NCI-H1105 (cell line): ENCODE measurements at regions not wholly inside any gene's neighbourhood (a gene's known extent, or its start where the extent isn't known, plus 50 kb on each side); places are given as distances from the start of the nearest gene placed in this dataset.
"Not testable (repeated sequence)": the region's sequence is repeated elsewhere in the genome, so short reads cannot be mapped to it uniquely, and the experiment has no call there.

ENCODE experiments used
- DNase-seq: peaks from one replicate; lab custom pipeline; 2025; lab: John Stamatoyannopoulos, UW

DNA sequence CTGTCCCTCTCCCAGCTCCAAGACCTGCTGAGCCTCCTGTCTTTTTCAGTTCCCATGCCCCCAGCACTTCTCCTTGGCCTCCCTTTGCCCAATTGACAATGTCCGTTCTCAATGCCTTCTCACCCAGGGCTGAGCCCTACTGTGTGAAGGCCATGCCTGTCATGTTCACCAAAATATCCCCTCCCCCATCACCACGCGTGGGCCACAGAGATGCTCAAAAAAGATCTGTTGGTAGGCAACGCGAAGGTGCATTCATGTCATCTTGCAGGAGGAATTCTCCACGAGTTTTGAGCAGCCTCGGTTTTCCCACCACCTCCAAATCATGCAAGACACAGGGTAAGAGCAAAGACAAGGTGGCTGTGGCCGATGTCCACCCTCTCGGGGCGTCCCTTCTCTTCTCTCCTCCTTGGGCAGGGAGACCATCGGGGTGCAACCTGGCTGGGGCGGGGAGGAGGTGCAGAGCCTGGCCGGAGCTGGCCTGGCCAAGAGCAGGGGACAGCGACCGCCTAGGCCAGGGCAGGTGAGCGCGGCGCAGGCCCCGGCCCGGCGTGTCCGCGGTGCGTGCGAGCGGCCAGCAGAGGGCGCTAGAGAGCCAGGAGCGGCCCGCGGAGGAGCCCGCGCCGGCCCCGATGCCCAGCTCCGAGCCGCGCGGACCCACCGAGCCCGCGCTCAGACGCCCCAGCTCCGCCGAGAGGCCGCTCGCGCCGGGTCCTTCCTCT is 56.3 kb upstream of the KRTAP5-11 start:
- DNase-seq = peak; percentile 43

DNA sequence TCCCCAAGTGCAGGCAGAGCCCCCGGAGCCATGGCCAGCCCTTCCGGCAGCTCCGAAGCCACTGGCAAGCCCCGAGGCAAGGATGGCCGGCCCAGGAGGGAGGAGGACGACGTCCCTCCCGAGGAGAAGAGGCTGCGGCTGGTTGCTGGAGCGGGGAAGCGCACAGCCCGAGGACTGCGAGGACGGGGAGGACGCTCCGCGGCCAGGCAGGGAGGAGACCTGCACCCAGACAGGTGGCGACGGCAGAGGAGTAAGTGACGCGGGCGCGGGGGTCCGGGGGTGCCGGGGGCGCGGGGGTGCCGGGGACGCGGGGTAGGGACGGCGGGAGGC is 56.8 kb upstream of the KRTAP5-11 start:
- not testable (repeated sequence) for DNase-seq

DNA sequence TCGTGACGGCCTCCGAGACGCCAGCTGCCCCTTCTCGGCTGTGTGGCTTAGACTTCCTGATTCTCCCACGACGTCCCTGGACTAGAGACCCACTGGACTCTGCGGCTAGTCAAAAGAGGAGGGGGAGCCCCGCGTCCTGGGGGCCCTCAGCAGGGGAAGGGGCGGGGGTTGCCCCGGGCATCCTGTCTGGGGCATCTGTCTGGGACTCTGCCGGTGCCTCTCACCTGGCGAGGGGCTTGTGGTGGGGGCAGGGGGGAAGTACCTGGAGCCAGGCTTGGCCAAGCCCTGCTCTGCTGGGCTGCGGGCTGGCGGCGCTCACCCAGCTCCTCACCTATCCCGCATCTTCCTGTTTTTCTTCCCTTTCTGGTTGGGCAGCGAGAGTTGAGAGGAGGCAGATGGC is 57.2 kb upstream of the KRTAP5-11 start:
- DNase-seq = not testable (repeated sequence)

DNA sequence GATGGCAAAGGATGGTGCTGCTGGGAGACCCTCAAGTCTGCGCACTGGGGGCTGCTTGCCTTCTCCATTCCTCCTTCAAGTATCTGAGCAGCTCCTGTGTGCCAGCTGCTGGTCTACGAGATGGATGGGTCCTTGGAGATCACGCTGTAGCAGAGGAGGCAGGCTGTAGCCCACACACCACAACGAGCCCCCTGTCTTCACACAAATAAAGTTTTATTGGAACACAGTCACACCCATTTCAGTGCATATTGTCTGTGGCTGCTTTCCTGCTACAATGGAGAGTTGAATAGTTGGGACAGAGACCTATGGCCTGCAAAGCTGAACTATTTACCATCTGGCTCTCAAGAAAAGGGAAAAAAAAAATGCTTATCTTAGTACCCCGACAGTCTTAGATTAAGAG is 64.4 kb upstream of the KRTAP5-11 start:
- DNase-seq = not testable (repeated sequence)

DNA sequence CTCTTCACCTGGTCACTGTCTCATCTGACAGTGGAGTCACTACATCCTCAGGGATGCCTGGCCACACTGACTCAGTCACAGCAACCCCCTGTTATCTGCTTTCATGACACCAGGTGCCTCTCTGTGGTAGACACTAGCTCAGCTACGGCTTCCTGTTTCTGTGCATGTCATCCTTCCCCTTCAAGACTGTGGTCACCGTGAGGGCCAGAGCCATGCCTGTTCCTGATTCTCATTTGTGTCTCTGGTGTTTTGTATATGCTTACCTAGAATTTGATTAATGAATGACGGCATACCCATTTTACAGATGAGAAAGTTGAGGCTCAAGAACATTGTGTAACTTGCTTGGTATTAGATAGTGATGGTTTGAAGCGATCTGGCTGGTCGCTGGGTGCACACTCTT is 70.3 kb upstream of the KRTAP5-11 start:
- not testable (repeated sequence) for DNase-seq

DNA sequence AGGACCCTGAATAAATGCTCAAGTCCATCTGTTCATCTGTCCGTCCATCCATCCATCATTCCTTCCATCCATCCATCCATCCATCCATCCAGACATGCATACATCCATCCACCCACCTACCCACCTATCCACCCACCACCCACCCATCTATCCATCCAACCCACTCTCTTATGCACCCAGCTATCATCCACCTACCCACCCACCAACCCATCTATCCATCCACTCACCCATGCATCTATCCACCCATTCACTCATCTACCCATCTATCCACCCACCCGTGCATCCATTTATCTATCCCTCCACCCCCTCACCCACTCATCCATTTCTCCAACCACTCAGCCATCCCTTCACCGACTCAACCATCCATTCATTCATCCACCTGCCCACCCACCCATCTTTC is 71.7 kb upstream of the KRTAP5-11 start:
- not testable (repeated sequence) for DNase-seq

DNA sequence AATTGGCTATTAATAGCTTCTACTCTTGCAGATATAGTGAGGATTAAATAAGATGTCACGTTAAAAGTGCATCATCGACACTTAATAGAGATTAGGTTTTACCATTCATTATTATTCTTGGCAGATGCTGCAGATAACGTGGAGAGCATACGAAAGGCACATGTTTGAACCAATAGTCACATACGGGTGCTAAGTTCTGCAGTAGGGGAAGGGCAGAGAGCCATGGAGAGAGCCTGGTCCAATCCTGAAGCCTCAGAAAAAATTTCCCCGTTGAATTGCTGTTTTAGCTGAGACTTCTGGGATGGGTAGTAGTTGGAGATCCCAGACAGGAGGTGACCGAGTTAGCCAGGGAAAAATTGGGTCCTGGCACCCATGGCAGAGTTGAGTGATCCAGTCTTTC is 72.4 kb upstream of the KRTAP5-11 start:
- not testable (repeated sequence) for DNase-seq

DNA sequence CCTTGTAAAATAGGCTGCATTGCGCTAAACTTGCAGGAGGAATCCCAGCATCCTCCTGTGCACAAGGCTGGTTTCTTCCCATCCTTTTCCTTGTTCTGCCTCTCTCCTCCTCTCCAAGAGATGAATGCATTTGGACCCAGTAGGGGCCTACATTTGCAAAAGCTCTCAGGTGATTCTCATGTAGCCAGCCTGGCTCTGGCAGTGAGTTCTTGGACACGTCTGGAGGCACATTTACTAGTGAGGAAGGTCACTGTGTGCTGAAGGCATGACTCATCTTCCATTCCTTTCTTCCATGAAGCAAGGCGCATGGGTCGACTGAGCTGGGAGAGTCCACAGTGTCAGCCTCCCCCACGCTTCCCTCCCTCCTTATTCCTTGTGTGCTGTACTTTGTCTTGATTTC is 73.8 kb upstream of the KRTAP5-11 start:
- DNase-seq = not testable (repeated sequence)

DNA sequence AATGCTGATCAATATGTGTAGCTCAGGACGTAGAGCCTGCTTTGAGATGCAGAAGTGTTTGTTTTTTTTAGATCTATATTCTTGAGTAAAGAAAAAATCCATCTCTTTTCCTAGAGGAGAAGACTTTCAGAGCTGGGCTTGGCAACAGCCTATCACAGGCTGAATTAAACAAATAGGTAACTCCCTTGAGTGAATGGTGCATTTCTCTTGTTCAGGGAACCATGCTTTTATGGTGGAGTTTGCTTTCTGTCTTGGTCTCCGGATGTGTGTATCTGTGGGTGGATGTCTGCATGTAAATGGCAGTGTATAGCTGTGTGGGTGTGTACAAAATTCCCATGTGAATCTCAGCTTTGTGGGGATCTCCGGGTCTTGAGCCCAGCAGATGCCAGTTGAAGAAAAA is 82.3 kb upstream of the KRTAP5-11 start:
- DNase-seq = not testable (repeated sequence)

DNA sequence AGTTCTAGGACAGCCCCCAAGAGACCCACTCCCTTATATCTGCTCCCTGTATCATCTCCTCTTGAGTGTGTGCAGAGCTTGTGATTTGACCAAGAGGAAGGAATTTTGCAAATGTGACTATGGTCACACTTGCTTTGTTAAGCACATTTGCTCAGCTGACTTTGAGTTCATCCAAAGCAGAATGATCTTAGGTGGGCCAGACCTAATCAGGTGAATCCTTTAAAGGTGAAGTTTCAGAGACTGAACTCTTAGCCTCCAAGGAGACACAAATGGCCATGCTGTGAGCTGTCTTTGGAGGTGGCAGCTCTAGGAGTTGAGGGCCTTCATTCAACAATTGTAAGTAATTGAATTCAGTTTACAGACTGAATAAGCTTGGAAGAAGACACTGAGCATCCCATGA is 115.4 kb upstream of the KRTAP5-11 start:
- DNase-seq = not testable (repeated sequence)

DNA sequence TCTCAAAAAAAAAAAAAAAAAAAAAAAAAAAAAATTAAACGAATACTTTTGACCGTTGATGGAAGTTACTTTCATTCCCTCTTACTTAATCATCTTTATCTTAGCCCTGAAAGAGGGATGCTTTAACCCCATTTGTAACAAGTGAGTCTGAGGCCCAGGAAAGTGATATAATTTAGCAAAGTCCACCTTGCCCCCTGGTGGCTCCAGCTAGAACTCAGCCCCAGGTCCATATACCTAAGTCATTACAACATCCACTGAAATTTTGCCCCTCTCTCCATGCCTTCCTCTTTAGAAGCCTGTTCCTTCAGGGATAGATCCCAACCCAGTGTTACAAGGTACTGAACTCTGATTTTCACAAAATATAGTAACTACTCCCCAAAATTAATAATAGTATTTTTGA is 116.3 kb upstream of the KRTAP5-11 start:
- DNase-seq = not testable (repeated sequence)

DNA sequence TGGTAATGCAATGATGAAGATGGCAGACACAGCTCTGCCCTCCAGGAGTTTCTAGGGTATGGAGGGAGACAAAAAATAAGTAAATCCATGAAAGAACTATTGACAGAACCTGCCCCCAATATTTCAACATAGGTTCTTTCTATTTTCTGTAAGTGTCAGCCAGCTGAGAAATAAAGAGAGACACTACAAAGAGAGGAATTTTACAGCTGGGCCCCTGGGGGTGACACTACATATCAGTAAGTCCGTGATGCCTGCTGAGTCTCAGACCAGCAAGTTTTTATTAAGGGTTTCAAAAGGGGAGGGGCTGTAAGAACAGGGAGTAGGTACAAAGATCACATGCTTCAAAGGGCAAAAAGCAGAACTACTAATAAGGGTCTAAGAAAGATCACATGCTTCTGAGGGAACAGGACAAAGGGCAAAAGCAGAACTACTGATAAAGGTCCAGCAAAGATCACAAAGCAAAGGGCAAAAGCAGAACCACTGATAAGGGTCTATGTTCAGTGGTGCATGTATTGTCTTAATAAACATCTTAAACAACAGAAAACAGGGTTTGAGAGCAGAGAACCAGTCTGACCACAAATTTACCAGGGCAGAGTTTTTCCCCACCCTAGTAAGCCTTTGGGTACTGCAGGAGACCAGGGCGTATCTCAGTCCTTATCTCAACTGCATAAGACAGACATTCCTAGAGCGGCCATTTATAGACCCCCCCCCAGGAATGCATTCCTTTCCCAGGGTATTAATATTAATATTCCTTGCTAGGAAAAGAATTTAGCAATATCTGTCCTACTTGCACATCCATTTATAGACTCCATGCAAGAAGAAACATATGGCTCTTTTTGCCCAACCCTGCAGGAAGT is 119.0 kb upstream of the KRTAP5-11 start:
- DNase-seq = not testable (repeated sequence)

DNA sequence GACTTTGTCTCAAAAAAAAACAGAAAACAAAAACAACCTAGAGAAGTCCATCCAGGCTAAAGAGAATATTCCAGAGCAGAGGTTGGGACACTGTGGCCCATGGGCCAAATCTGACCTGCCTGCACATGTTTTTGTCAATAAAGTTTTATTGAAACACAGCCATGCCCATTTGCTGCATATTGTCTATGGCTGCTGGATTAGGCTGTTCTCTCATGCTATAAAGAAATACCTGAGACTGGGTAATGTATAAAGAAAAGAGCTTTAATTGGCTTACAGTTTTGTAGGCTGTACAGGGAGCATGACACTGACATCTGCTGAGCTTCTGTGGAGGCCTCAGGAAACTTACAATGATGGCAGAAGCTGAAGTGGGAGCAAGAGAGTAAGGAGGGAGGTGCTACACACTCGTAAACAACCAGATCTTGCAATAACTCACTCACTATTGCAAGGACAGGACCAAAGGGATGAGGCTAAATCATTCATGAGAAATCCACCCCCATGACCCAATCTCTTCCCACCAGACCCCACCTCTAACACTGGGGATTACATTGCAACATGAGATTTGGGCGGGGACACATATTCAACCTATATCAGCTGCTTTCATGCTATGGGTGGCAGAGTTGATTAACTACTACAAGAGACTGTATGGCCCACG is 122.5 kb upstream of the KRTAP5-11 start:
- not testable (repeated sequence) for DNase-seq

DNA sequence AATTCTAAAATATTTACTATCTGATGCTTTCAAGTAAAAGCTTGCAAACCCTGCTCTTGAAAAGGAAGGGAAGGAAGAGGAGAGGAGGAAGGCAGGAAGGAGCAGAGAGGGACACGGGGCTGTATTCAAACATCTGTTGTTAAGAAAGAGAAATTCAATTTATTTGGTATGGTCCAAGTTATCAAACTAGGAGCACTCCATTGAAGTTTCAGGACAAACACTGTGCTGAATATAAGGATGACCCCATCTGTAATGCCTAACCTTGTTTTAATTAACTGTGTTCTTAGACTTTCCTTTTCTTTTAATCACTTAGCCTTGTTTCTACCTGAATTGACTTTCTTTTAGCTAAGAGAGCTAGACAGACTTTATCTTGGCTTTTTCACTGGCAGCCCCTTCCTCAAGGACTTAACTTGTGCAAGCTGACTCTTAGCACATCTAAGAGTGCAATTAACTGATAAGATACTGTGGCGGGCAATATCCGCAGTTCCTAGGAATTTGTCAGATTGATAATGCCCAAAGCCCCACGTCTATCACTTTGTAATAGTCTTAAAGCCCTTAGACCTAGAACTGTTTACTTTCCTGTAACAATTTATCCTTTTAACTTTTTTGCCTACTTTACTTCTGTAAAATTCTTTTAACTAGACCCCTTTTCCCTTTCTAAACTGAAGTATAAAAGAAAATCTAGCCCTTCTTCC is 123.2 kb upstream of the KRTAP5-11 start:
- not testable (repeated sequence) for DNase-seq

DNA sequence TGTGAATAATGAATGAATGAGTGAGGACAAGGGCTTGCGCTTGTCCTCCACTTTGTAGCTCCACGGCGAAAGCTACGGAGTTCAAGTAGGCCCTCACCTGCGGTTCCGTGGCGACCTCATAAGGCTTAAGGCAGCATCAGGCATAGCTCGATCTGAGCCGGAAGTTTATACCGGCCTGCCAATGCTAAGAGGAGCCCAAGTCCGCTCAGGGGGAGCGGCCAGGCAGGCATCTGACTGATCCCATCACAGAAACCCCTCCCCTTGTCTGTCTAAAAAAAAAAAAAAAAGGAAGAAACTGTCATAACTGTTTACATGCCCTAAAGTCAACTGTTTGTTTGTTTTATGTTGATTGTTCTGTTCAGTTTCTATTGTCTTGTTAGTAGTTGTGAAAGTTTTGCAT is 124.4 kb upstream of the KRTAP5-11 start:
- DNase-seq = not testable (repeated sequence)

DNA sequence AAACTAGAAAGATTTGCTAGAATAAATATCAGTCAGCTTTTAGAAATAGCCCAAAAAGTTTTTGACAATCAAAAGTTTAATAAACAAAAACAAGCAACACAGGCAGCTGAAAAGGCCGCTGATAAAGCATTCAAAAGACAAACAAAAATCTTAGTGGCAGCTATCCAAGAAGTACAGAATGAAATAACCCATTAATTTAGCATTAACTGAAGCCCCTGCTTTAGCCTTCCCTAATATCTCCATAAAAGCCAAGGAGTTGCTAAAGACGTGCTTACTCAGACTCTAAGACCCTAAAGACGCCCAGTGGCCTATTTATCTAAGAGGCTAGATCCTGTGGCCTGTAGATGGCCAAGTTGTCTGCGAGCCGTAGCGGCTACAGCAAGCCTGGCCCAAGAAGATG is 123.5 kb upstream of the DEFB108B start:
- DNase-seq = not testable (repeated sequence)

DNA sequence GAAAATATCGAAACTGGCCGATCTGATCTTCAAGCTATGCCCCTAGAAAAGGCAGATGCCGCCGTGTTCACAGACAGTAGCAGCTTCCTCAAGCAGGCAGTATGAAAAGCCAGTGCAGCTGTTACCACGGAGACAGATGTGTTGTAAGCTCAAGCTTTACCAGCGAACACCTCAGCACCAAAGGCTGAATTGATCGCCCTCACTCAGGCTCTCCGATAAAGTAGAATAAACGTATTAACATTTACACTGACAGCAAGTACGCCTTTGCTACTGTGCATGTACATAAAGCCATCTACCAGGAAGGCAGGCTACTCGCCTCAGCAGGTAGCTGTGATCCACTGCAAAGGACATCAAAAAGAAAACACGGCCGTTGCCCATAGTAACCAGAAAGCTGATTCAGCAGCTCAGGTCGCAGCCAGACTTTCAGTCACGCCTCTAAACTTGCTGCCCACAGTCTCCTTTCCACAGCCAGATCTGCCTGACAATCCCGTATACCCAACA is 122.8 kb upstream of the DEFB108B start:
- not testable (repeated sequence) for DNase-seq

DNA sequence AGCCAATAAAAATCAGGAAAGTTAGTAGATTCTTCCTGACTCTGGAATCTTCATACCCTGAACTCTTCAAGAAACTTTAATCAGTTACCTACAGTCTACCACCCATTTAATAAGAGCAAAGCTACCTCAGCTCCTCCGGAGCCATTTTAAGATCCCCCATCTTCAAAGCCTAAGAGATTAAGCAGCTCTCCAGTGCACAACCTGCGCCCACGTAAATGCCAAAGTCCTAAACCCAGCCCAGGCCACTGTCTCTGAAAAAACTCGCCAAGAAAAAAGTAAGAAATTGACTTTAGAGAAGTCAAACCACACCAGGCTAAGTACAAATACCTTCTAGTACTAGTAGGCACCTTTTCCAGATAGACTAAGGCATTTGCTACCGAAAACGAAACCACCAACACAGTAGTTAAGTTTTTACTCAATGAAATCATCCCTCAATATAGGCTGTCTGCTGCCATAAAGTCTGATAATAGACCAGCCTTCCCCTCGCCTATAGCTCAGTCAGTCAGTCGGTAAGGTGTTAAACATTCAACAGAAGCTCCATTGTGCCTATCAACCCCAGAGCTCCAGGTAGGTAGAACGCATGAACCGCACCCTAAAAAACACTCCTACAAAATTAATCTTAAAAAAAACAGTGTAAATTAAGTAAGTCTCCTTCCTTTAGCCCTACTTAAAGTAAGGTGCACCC is 122.2 kb upstream of the DEFB108B start:
- not testable (repeated sequence) for DNase-seq

DNA sequence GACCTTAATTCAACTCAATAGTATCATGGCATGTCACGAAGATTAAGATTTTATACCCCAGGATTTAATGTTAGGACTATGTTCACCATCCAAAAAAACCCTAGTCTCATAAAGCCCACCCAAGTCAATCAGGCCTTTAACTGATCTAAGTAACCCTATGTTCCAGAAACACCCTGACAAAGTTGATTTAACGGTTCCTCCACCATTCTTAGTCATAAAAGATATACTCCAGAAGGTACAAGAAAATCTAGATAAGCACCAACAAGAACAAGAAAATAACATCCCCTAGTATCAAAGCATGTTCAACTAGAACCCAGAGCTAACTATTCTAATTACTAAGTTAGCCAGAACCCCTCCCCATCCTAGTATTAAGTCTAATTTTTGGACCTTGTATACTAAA is 120.7 kb upstream of the DEFB108B start:
- DNase-seq = not testable (repeated sequence)

DNA sequence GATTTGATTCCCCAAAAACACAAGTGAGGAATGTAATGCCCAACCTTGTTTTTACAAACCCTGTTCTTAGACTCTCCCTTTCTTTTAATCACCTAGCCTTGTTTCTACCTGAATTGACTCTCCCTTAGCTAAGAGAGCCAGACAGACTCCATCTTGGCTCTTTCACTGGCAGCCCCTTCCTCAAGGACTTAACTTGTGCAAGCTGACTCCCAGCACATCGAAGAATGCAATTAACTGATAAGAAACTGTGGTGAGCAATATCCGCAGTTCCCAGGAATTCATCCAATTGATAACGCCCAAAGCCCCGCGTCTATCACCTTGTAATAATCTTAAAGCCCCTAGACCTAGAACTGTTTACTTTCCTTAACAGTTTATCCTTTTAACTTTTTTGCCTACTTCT is 120.2 kb upstream of the DEFB108B start:
- not testable (repeated sequence) for DNase-seq

DNA sequence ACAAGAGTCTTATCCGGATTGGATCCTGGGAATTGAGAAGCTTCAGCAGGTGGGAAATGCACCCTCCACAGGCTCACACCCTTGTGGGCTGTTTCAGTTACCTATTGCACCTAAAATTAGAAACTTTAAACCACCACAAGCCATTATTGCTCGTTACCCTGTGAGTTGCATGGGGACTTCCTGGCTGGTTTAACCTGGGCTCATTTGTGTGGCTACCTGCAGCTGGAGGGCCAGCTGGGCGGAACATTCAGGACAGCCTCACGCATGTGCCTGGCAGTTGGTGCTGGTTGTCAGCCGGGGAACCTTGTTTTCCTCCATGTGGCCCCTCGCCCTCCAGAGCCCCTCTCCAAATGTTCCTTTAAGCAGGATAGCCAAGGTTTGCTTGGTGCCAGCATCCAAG is 118.5 kb upstream of the DEFB108B start:
- not testable (repeated sequence) for DNase-seq
